Amniotic stem cell (primary cell): ENCODE measurements at regions not wholly inside any gene's neighbourhood (a gene's known extent, or its start where the extent isn't known, plus 50 kb on each side); places are given as distances from the start of the nearest gene placed in this dataset.
A peak's percentile ranks its signal among the peaks of the same experiment; 100 is the strongest.

ENCODE experiments used
- DNase-seq: peaks from one replicate; lab custom pipeline; 2025; lab: John Stamatoyannopoulos, UW

DNA sequence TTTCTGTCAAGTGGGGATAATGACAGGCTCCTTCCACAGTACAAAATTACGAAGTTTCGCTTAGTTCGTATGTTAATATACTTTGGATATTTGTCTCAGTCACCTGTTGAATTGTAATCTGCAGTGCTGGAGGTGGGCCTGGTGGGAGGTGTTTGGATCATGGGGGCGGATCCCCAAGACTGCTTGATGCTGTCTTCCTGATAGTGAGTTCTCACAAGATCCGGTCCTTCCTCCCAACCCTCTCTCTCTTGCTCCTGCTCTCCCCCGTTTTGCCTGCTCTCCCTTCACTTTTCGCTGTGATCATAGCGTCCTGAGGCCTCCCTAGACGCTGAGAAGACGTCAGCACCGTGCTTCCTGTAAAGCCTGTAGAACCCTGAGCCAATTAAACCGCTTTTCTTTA is 97.1 kb upstream of the EPB41L3 start:
- DNase-seq, result no peak

DNA sequence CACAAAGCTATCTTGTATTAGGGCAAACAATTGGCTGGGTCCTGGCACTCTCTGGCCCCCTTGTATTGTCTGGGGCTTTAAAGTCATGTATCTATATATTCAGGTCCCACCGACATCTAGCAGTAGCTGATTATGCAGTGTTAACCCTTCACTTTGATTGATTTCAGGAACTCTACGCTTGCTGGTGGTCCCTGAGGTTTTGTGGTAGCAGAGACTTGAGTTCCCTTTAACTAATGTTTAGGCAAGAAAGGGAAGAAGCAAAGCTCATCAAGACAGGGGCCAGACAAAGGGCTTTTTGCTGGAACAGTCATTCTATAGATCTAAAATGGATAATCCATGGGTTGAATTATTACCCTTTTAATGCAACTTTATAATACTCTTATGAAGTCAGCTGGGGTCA is 95.3 kb upstream of the EPB41L3 start:
- no peak for DNase-seq

DNA sequence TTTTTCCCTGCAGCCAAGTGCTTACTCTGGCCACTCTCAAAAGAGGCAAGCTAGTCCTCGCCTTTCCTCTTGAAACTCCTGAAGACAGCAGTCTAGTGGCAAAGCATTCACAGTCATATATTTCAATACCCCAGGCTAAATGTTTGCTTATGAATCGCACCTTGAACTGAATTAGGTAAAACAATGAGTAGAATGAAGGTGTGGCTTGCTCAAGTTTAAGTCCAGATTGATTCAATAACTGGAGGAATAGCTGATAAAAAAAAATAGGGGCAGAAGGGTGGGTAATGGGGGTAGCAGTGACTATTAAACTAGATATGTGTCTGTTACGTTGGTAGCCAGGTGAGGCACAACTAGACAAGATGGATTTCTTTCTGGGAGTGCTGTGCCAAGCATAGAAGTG is 88.2 kb upstream of the EPB41L3 start:
- DNase-seq, result no peak

DNA sequence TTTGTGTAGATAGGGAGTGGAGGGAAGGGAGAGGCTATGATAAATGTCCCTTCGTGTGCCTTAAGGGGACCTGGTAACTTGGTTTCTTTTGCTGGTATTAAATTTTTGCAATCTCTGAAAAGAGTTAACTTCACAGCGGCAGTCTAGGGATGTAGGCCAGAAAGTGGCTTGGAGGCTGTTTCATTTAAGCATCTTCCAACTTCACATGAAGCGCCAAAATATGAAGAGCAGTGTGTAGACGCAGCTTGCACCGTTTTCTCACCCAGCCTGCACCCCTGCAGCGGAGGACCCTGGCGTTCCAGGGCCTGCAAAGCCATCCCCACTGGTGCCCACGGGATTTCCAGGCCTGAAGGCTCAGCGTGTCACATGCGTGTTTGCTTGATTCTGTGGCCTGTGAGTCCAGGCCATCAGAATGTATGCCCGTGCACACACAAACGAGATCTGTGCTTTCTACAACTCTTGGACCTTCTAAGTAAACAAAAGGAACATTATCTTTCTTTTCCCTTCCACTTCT is 87.2 kb upstream of the EPB41L3 start:
- DNase-seq, result no peak

DNA sequence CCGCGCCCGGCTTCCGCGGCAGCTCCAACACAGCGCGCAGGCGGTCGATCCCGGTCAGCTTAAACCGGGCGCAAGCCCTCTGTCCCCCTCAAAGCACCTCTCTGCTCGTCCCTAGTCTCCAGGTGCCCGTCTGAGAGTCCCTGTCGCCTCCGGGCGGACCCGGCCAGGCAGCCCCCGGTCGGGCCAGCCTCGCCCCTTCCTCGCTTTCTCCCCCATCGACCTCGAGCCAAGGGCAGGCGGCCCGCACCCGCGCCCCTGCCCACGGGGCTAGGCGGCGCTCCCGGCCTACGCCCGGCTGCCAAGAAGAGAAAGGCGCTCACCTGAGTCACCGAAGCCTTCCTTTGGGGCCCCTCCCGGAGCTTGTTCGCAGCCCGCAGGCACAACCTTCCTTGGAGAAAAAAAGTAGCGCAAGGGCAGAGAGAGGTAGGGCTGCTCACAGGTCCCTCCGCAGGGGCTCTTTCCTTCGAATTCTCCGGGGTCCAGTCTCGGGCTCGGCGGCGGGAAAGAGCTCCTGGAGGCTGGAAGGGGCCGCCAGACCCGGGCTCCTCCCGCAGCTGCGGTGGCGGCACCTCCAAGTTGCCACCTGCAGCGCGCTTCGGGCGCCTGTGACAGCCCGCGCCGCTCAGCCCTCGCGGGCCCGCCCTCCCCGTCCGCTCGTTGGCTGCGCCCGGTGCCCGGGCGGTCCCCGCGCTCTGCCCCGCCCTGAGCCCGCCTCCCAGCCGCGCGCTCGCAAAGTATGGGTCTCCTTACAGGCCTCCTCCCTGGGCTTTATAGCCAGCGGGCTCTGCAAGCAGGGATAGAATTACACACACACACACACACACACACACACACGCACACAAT is 86.5 kb upstream of the EPB41L3 start:
- DNase-seq, result peak; percentile 16

DNA sequence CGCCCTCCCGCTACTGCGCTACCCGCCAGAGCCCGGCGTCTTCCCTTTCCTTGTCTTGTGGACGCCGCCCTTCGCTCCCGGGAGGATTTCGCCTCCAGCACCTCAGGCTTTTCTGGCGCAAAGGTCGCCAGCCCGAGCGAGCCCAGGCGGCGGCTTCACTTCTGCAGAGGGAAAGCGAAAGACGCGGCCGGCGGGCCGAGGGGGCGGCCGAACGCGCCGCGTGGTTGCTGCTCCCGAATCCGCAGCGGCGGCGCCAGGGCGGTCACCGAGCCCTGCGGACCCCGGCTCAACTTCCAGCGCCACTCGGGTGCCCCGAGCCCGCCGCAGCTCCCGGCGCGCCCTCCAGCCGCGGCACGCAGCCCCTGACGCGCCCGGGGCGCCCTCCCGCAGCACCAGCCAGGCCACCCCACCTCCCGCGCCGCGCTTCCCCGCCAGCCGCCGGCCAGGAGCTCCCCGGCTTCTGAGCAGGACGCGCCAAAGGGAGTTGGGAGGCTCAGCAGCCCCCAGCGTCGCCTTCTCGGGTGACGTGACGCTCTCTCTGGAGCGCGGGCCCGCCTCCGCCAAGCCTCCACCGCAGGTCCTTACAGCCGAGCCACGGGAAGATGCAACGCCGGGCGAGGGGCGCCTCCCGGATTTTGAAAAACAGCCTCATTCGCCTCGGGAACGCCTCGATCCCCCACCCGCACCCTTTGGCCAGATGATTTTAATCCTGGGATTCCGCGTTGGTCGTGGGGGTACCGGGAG is 84.9 kb upstream of the EPB41L3 start:
- no peak for DNase-seq

DNA sequence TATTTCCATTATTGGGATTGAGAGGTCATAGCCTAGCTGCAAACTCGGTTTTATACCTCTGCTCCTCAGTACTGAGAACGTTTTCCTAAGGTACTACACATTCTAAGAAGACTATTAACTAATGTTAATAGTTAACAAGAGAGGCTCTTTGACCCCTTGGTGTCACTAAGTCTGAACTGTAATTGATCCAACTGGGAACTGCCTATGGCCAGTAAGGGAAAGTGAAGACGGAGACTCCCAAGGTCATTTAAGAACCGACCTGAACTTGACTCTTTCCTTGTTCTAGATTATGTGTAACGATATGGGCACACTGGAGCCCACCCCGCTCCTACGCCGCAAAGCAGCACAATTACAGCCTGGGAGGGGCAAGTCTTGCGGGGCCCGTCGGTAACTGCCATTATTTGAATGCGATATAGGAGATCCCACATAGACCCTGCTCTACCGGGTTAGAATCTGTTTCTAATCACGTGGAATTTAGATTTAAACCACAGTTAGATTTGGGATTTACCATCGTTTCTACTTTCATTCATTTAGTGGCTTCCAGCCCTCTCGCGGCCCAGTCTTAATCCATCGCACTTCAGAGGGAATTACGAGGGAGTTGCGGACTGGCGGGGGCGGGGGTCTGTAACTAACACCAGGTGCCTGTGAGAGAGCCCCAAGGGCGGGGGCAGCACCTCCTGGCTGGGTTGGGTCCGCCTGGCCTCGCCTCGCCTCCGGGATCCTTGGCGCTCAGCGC is 84.1 kb upstream of the EPB41L3 start:
- no peak for DNase-seq

DNA sequence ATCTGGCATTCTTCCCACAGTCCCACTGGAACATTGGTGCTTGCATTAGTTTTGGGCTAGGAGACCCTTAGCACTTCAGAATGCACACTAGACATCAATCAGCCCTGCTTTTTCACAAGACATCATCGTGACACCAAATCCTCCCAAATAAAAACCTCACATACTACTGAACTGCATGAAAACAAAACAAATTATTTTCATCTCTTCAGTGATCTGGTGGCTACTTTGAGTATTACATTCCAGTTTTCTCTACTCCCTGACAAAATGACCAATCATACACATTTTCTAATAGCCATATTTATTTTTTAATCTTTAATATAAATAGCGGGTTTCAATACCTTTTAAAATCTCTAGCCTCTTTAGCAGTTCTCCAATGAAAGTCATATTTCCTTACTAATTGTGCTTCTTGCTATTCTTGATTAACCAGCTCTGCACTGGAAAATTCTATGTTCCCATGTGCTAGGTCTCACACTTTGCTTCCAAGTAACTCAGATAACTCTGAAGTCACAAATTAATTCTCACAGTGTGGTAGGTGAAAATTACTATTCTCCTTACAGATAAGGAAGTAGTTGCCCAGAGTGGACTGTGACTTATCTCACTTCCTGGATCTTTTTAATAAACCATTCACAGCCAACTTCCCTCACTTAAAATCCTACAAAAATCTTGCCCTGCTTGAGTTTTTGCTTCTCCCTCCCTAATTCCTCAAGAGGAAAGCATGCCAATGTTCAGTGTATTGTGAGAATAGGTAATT is 82.5 kb upstream of the EPB41L3 start:
- no peak for DNase-seq

DNA sequence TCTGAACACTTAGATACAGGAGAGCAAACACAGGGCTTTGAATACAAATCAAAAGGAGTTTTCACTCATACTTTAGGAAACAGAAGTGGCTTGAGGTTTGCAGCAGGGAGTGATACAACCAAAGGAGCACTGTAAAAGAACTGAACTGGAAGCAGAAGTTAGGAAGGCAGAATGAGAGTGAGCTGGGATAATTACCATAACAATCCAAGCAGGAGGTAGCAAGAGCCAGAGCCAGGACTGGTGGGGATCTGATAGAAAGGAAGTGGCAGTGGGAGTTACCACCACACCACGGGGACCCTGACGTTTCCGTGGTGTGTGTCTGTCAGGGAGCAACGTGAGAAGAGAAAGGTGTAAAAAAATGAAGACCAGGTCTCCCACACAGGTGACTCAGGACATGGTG is 81.3 kb upstream of the EPB41L3 start:
- DNase-seq, result no peak

DNA sequence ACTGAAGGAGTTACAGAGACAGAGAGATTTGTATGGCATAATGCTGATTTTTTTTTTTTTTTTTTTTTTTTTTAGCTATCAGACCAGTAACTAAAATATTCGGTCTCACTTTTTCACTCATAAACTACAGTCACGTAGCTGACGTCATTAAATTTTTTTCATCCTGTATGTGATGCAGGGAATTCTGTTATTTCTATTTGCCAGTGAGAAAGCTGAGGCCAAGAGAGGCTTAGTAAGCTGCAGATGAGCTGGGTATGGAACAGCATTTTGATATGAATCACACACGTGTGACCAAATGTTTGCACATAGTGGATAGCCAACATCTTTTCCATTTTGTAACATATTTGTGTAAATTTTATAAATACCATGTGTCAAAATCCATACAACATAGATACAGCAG is 79.1 kb upstream of the EPB41L3 start:
- no peak for DNase-seq

DNA sequence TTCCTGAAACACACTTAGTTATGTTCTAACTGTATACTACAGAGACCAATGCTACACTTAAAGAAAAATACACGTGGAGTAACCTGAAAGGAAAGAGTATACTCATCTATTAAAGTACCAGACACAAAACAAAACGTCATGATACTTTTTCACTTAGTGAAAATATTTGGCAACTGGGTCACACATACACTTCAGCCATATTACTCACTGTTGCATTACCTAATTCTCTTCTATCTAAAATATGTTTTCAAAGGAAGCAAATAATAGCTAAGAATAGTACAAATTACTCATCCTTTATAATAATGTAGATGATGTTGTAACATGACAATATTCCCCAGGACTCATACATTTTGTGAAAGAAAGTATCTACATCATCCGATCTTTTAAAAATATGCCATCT is 76.5 kb upstream of the EPB41L3 start:
- DNase-seq, result no peak

DNA sequence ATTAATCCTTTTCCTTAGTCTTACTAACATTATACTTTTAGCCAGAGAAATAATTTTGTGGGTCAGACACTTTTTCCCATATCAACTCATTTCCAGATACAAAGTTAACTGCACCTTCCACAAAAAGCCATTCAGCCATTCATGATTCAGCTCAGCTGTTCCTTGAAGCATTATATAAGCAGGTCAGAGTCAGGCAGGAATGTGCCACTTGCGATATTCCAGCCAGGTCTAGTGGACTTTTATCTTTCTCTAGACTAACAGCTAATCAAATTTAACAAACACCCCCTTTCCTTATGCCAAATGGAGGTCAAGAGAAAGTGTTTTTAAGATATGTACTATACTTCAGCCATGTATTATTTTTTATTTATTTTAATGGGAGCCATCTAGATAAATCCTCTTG is 75.6 kb upstream of the EPB41L3 start:
- DNase-seq, result no peak

DNA sequence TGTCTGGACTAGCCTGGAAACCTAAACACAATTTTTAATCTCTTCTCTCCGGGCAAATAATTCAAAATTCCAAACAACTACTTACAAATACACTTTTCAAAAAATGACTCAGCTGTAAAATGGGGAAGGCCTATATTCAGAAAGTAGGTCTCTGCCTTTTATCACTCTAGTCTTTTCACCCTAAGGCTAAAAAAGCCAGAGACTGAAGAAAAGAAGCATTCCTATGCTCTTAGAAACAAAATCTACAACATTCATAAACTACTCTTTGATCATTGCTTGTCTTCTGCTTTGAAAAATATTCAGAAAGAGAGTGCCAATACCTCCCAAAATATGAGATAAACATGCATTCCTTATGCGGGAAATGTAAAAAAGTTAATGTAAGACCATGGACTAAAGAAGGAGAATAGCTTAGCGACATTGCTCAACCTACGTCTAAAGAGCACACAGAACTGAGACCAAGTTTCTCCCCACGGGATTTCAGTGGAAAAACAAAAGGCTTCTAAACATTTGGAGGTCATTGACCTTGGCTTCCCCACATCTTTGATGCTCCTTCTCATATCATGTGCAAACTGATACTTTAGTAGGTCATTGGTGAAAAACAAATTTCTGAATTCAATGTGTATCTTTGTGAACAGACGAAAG is 74.4 kb upstream of the EPB41L3 start:
- no peak for DNase-seq

DNA sequence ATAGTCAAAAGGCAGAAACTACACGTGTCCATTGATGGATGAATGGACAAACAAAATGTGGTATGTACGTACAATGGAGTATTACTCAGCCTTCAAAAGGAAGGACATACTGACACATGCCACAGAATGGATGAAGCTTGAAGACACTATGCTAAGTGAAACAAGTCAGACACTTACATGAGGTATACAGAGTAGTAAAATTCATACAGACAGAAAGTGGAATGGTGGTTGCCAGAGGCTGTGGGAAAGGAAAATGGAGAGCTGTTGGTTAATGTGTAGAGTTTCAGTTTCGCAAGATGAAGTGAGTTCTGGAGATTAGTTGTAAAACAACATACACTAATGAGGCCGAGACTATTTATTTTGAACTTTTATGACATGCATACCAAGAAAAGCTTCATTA is 67.4 kb upstream of the EPB41L3 start:
- no peak for DNase-seq

DNA sequence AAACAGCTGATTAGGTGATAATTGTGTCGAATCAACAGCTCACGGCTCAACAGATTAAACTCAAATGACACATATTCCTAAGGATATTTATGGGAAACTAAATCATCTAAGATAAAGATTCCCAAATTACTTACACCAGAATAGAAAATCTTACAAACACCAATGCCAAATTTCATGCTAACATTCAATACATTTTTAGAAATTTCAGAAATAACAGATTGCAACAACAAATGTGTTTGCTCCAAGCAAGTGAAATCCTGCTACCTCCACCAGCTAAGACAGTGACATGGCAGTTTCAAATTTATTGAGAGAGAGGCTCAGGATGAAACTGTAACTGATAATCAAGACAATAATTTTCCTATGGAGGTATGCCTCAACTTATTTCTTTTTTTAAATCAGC is 65.0 kb upstream of the EPB41L3 start:
- DNase-seq, result no peak

DNA sequence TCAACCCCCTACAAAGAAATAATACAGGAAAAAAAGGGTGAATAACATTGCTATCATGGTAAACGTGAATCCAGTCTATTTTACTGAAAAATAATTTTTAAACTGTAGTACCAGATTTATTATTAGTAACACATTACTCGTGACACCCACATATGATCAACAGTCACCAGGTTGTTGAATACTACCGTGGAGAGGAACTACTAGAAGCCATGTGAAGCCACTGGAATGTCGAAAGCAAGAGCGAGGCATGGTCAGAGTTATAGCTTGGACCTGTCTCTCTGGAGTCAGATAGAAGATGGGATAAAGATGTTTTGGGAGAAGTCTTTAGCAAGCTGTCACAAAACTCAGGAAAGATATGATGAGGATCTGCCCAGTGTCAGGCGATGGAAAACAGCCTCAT is 63.2 kb upstream of the EPB41L3 start:
- no peak for DNase-seq

DNA sequence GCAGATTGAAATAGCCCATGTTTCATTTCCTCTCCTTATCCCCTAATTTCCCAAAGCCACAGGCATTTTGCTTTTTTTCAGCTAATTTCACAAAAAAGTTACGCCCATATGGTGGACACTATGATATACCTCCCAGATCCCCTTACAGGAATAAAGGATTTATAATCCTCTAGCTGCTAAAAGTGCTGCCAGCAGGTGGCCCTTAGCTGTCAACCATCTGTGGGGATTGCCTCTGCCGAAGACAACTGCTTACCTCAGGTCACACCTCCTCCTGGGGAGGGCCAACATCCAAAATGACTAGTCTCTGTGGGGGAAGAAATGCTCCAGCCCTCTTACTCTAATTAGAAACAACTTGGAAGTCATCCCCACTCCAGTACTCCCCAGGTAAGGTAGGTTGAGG is 61.0 kb upstream of the EPB41L3 start:
- no peak for DNase-seq

DNA sequence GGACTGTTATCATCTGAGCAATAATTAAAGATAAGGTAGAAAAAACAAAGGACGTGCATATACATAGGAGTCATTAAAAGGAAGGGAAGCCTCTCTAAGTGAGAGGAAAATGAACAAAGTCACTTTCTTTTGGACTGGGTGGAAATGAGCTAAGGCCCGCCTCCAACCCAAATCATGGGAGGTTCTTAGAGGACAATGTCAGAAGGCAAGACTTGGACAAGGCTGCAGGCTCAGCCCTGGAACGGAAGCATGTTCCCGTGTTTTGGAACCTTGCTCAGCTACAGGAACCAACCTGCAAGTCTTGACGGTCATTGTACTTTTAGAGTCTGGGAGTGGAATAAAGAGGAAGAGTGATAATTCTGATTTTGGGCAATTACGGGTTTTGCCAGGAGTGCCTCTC is 59.4 kb upstream of the EPB41L3 start:
- DNase-seq, result no peak

DNA sequence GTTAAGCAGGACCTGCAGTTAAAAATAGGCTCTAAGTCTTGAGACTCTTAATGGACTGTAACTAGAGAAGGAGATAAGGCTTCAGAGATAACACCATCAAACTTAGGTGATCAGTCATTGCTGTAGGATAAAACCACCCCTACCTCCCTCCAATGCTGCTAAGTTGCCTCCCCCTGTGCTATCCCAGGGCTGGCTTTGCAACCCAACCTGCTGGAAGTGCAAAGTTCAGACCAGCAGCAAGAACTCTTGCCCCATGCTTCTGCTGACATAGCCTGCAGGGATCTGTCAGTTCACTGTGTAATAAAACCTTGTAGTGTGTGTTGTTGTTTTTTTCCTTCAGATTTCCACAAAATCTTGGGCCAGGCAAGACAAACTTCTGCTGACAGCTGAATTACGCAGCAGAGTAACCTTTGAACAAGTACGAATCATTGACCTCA is 57.4 kb upstream of the EPB41L3 start:
- DNase-seq, result no peak

DNA sequence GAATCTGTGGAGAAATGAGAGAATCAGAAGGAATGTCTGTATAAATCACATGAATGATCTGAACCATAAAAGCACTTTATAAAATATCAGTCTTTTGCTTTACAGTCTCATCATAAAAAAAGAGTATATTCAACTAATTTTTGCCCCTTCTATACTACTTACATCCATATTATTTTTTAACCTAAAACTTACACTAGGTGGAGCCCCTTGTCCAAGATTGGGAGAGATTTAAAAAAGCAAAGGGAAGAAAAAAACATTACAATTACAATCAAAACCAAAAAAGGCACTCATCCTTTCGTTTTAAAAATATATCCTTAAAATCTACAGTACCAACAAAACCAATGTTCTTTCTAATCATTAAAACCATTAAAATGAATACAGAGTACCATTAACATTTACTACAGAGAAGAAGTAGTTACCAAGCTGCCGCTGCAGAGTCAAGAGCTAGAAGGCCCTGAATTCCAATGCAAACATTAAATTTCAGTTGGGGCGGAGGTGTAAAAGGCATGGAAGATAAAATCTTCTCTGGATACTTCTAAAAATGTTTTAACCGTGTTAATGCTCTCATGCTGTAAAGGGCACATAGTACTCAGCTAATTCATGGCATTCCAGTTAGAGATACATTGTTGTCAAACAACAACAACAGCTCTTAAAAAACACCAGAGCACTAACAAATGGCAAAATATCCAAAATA is 56.7 kb upstream of the EPB41L3 start:
- no peak for DNase-seq

DNA sequence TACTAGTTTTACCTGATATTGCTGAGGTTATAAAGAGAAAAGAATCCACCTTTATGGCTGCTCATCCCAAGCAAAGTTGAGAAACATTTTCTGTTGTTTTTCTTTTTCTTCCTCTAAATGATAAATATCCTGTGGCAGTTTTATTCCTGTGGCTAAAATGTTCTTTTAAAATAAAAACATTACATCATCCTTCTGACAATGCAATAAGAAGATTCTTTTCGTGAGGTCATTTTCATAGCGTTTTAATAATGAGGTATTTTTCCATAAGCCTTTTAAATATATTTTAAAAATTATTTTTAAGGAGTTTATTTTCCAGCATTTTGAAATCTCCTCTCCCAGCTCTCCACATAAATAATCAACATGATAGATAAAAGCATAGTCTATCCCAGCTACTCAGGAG is 52.8 kb upstream of the EPB41L3 start:
- DNase-seq, result no peak
